Activated CD8-positive, alpha-beta memory T cell treated with anti-CD3 and anti-CD28 coated beads, Interleukin-2, amount 50 U/mL, for 4 hours (primary cell): ENCODE measurements at regions not wholly inside any gene's neighbourhood (a gene's known extent, or its start where the extent isn't known, plus 50 kb on each side); places are given as distances from the start of the nearest gene placed in this dataset.

Experiments
- DNase-seq: peaks from one replicate; pipeline ENCODE4 v3.0.0-alpha.2; 2020

GRCh38 chr13:106625578-106625977 lies 57.6 kb upstream of the ARGLU1 start:
- no peak for DNase-seq

- no peak for DNase-seq
Observed at GRCh38 chr13:106623799-106624460, 56.0 kb upstream of the ARGLU1 start.

- DNase-seq, result no peak
Observed at GRCh38 chr13:106621833-106622232, 53.9 kb upstream of the ARGLU1 start.

GRCh38 chr13:106619688-106620555 lies 52.0 kb upstream of the ARGLU1 start:
- DNase-seq, result no peak
